HG03342 (cell line): ENCODE measurements at regions not wholly inside any gene's neighbourhood (a gene's known extent, or its start where the extent isn't known, plus 50 kb on each side); places are given as distances from the start of the nearest gene placed in this dataset.

Experiments
- ATAC-seq: cut with Tn5 transposase; IDR thresholded peaks from one replicate; pipeline ENCODE4 v1.9.1; 2021; ENCODE audit warnings: mild to moderate bottlenecking, moderate library complexity; ENCODE audit not compliant: unreplicated experiment

GRCh38 chr5:98570661-98571191 is 202.7 kb upstream of the RGMB start:
- no peak for ATAC-seq

GRCh38 chr5:98573834-98574320 is 199.6 kb upstream of the RGMB start:
- no peak for ATAC-seq

GRCh38 chr5:98576275-98576674 is 197.2 kb upstream of the RGMB start:
- ATAC-seq = no peak

GRCh38 chr5:98578438-98578837 is 195.0 kb upstream of the RGMB start:
- ATAC-seq = no peak

GRCh38 chr5:98581112-98581997 is 192.1 kb upstream of the RGMB start:
- no peak for ATAC-seq

- ATAC-seq = no peak
Observed at GRCh38 chr5:98583586-98583985, 189.9 kb upstream of the RGMB start.

- no peak for ATAC-seq
Observed at GRCh38 chr5:98585661-98586310, 187.7 kb upstream of the RGMB start.

- no peak for ATAC-seq
Observed at GRCh38 chr5:98586581-98586980, 186.9 kb upstream of the RGMB start.

GRCh38 chr5:98587166-98587565 is 186.3 kb upstream of the RGMB start:
- ATAC-seq = no peak

GRCh38 chr5:98588215-98588614 is 185.2 kb upstream of the RGMB start:
- no peak for ATAC-seq

GRCh38 chr5:98593418-98593817 is 180.0 kb upstream of the RGMB start:
- no peak for ATAC-seq

GRCh38 chr5:98594098-98594497 is 179.4 kb upstream of the RGMB start:
- ATAC-seq = no peak

- ATAC-seq = no peak
Observed at GRCh38 chr5:98599016-98599415, 174.4 kb upstream of the RGMB start.

GRCh38 chr5:98602534-98603112 is 170.8 kb upstream of the RGMB start:
- peak; percentile 67 for ATAC-seq

GRCh38 chr5:98603456-98603855 is 170.0 kb upstream of the RGMB start:
- ATAC-seq = no peak

GRCh38 chr5:98604301-98604700 is 169.2 kb upstream of the RGMB start:
- ATAC-seq = no peak

GRCh38 chr5:98604721-98605425 is 168.6 kb upstream of the RGMB start:
- peak; percentile 36 for ATAC-seq

GRCh38 chr5:98605426-98605825 is 168.0 kb upstream of the RGMB start:
- no peak for ATAC-seq

- ATAC-seq = no peak
Observed at GRCh38 chr5:98606961-98607360, 166.5 kb upstream of the RGMB start.

GRCh38 chr5:98608052-98608451 is 165.4 kb upstream of the RGMB start:
- no peak for ATAC-seq

- ATAC-seq = no peak
Observed at GRCh38 chr5:98614341-98614740, 159.1 kb upstream of the RGMB start.
